HCT116 (cell line): ENCODE measurements at regions not wholly inside any gene's neighbourhood (a gene's known extent, or its start where the extent isn't known, plus 50 kb on each side); places are given as distances from the start of the nearest gene placed in this dataset.
A peak's percentile ranks its signal among the peaks of the same experiment; 100 is the strongest.

Source experiments
- ATAC-seq: fragments of 200-7000 bp; cut with Tn5 transposase; 2 replicates; pipeline ENCODE4 v1.9.1; 2020; ENCODE audit warnings: mild to moderate bottlenecking, moderate library complexity
- BruUV-seq: library from RNA; stranded (reverse); fragments of 400-500 nt; replicated peaks from 2 replicates; lab custom pipeline; 2021; lab: Mats Ljungman, UMichigan
- CTCF ChIA-PET: fragments of 300-600 bp; sonication (Branson Sonifier 250); formaldehyde crosslinking; loops from one replicate; lab custom pipeline; 2021; ENCODE audit warnings: antibody characterized with exemption; lab: Charles Lee
- POLR2A ChIA-PET: fragments of 300-600, 350-600 bp; sonication (Branson Sonifier 250); formaldehyde crosslinking; loops from one replicate; lab custom pipeline; 2021; ENCODE audit warnings: antibody characterized with exemption; lab: Charles Lee
- RAD21 ChIA-PET, 2 experiments: fragments of 300-600 bp; sonication (Branson Sonifier 250); formaldehyde crosslinking; loops; one replicate each; lab custom pipeline; 2023; ENCODE audit warnings: low total read pairs in 2 of 2; ENCODE audit not compliant: uncharacterized antibody in 2 of 2, unreplicated experiment in 2 of 2, low non-redundant PET in 1 of 2; lab: Charles Lee
- DNase-seq: peaks from one replicate; pipeline ENCODE4 v3.0.0-alpha.2; 2010; ENCODE audit warnings: low read depth, low spot score
- H2AFZ ChIP-seq: fragments of 200-600 bp; shearing (Covaris generic), sonication (generic); 2 replicates; pipeline ENCODE4 v1.6.1; 2017; ENCODE audit warnings: low read depth, mixed run types, mixed read lengths, antibody characterized with exemption, low read length; ENCODE audit not compliant: poor library complexity, severe bottlenecking
- H3K27ac ChIP-seq: 2 replicates; pipeline ENCODE4 v1.5.1; 2012; ENCODE audit warnings: low read depth, low read length
- H3K27me3 ChIP-seq: fragments of 200-600 bp; sonication (generic); 2 replicates; pipeline ENCODE4 v1.6.1; 2016; ENCODE audit warnings: mixed run types, low read length, mixed read lengths; ENCODE audit not compliant: insufficient read depth
- H3K36me3 ChIP-seq, 2 experiments: fragments of 200-500 bp in 1 of 2; fragments of 200-600 bp in 1 of 2; sonication (Bioruptor generic) in 1 of 2; sonication (generic) in 1 of 2; 2 replicates each; pipeline versions ENCODE4 v1.5.1 to v1.6.1; 2014 to 2016; ENCODE audit warnings: low read length in 2 of 2, inconsistent platforms in 1 of 2, mixed read lengths in 1 of 2, mixed run types in 1 of 2; ENCODE audit not compliant: insufficient read depth in 2 of 2, control insufficient read depth in 1 of 2
- H3K4me1 ChIP-seq, 2 experiments: fragments of 200-600 bp in 1 of 2; sonication (generic) in 1 of 2; 2 replicates each; pipeline versions ENCODE4 v1.5.1 to v1.6.1; 2012 to 2017; ENCODE audit warnings: low read length in 2 of 2, inconsistent platforms in 1 of 2, mild to moderate bottlenecking in 1 of 2, mixed read lengths in 1 of 2, mixed run types in 1 of 2, moderate library complexity in 1 of 2; ENCODE audit not compliant: insufficient read depth in 2 of 2, control insufficient read depth in 1 of 2
- H3K4me2 ChIP-seq: fragments of 200-600 bp; sonication (generic); 2 replicates; pipeline ENCODE4 v1.6.1; 2017; ENCODE audit warnings: mixed run types, low read length, mixed read lengths
- H3K4me3 ChIP-seq, 2 experiments: fragments of 200-600 bp in 1 of 2; sonication (generic) in 1 of 2; replicated peaks in 1 of 2; 2 replicates each; pipeline ENCODE4 v1.5.1; 2011 to 2016; ENCODE audit warnings: low read length in 2 of 2, control low read depth in 1 of 2, low read depth in 1 of 2, mild to moderate bottlenecking in 1 of 2, mixed read lengths in 1 of 2, mixed run types in 1 of 2
- H3K79me2 ChIP-seq: fragments of 200-600 bp; sonication (generic); 2 replicates; pipeline ENCODE4 v1.6.1; 2017; ENCODE audit warnings: mild to moderate bottlenecking, mixed run types, low read length, moderate library complexity, mixed read lengths; ENCODE audit not compliant: insufficient read depth
- H3K9ac ChIP-seq: fragments of 200-600 bp; sonication (generic); 2 replicates; pipeline ENCODE4 v1.6.1; 2016; ENCODE audit warnings: low read length, mixed read lengths
- H3K9me2 ChIP-seq: fragments of 200-600 bp; sonication (generic), shearing (Covaris generic); 2 replicates; pipeline ENCODE4 v1.6.1; 2017; ENCODE audit warnings: mixed run types, mild to moderate bottlenecking, moderate library complexity; ENCODE audit not compliant: insufficient read depth
- H3K9me3 ChIP-seq, 2 experiments: fragments of 200-500 bp in 1 of 2; fragments of 200-600 bp in 1 of 2; sonication (Bioruptor generic) in 1 of 2; sonication (generic) in 1 of 2; 2 replicates each; pipeline ENCODE4 v1.6.1; 2014 to 2017; ENCODE audit warnings: low read length in 2 of 2, mixed read lengths in 2 of 2, inconsistent platforms in 1 of 2, low read depth in 1 of 2, mild to moderate bottlenecking in 1 of 2, mixed run types in 1 of 2, moderate library complexity in 1 of 2; ENCODE audit not compliant: control insufficient read depth in 1 of 2, insufficient read depth in 1 of 2
- H4K20me1 ChIP-seq: fragments of 200-600 bp; sonication (generic), shearing (Covaris generic); 2 replicates; pipeline ENCODE4 v1.6.1; 2017; ENCODE audit warnings: mixed run types, mild to moderate bottlenecking, moderate library complexity; ENCODE audit not compliant: insufficient read depth
- CBX3 ChIP-seq: IDR thresholded peaks from 2 replicates; pipeline ENCODE4 v1.6.1; 2012; ENCODE audit warnings: low read depth
- CEBPB ChIP-seq: IDR thresholded peaks from 2 replicates; pipeline ENCODE4 v1.6.1; 2012; ENCODE audit warnings: low read depth
- EGR1 ChIP-seq: IDR thresholded peaks from 2 replicates; pipeline ENCODE4 v1.6.1; 2012; ENCODE audit warnings: low read depth
- ELF1 ChIP-seq: IDR thresholded peaks from 2 replicates; pipeline ENCODE4 v1.6.1; 2012; ENCODE audit warnings: low read depth, borderline replicate concordance
- EZH2 ChIP-seq: fragments of 200-600 bp; sonication (generic); IDR thresholded peaks from 2 replicates; pipeline ENCODE4 v1.6.1; 2017; ENCODE audit warnings: antibody characterized with exemption, mixed run types
- EZH2phosphoT487 ChIP-seq: fragments of 200-600 bp; IDR thresholded peaks from 2 replicates; pipeline ENCODE4 v1.6.1; 2018; ENCODE audit warnings: antibody characterized with exemption, borderline replicate concordance
- FOSL1 ChIP-seq: IDR thresholded peaks from 2 replicates; pipeline ENCODE4 v1.6.1; 2012; ENCODE audit warnings: low read depth
- JUND ChIP-seq: IDR thresholded peaks from 2 replicates; pipeline ENCODE4 v1.6.1; 2012
- POLR2AphosphoS5 ChIP-seq: IDR thresholded peaks from 2 replicates; pipeline ENCODE4 v1.6.1; 2011; ENCODE audit warnings: mild to moderate bottlenecking, low read depth, low read length, moderate library complexity
- RAD21 ChIP-seq: IDR thresholded peaks from 2 replicates; pipeline ENCODE4 v1.6.1; 2012; ENCODE audit warnings: low read depth, mild to moderate bottlenecking
- SIN3A ChIP-seq: IDR thresholded peaks from 2 replicates; pipeline ENCODE4 v1.6.1; 2012; ENCODE audit warnings: low read depth
- SRF ChIP-seq: IDR thresholded peaks from 2 replicates; pipeline ENCODE4 v1.6.1; 2012; ENCODE audit warnings: low read depth
- ZNF274 ChIP-seq: fragments of 200-500 bp; sonication (Bioruptor generic); IDR thresholded peaks from 2 replicates; pipeline ENCODE4 v1.6.1; 2014; ENCODE audit warnings: mild to moderate bottlenecking, low read depth, low read length, inconsistent platforms
- intact Hi-C: fragments of 100-400 bp; cut with micrococcal nuclease; formaldehyde crosslinking; loops from 2 replicates; pipeline ENCODE4 v1.10.0; 2022
- TF ChIP-seq, protein P1 (sequence below), 3 experiments: fragments of 200-600 bp in 1 of 3; sonication (generic) in 1 of 3; IDR thresholded peaks in 2 of 3; conservative IDR thresholded peaks in 1 of 3; 2 replicates each; pipeline ENCODE4 v1.5.1; 2012 to 2017; ENCODE audit warnings: low read depth in 2 of 3, low read length in 2 of 3, antibody characterized with exemption in 1 of 3, borderline replicate concordance in 1 of 3, control low read depth in 1 of 3, mild to moderate bottlenecking in 1 of 3, mixed read lengths in 1 of 3, mixed run types in 1 of 3, moderate library complexity in 1 of 3; ENCODE audit not compliant: insufficient read depth in 1 of 3
- TF ChIP-seq, protein P2 (sequence below): IDR thresholded peaks from 2 replicates; pipeline ENCODE4 v1.6.1; 2011; ENCODE audit warnings: mild to moderate bottlenecking, low read length, moderate library complexity; ENCODE audit not compliant: insufficient replicate concordance; ENCODE audit errors: extremely low read depth
- TF ChIP-seq, protein P3 (sequence below): IDR thresholded peaks from 2 replicates; pipeline ENCODE4 v1.6.1; 2012; ENCODE audit warnings: low read depth

DNA sequence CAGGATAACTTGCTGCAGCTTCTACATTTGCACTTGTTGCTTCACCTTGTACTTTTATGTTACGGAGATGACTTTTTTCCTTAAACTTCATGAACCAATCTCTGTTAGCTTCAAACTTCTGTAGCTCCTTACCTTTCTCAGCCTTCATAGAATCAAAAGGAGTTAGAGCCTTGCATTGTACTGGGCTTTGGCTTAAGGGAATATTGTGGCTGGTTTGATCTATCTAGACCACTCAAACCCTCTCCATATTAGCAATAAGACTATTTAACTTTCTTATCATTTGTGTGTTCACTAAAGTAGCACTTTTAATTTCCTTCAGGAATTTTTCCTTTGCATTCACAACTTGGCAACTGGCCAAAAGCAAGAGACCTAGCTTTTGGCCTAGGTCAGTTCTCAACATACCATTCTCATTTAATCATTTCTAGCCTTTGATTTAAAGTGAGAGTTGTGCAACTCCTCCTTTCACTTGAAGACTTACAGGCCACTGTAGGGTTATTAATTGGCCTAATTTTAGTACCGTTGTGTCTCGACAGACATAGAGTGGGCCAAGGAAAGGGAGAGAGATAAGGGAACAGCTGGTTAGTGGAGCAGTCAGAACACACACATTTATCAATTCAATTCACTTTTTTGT lies 63.7 kb downstream of the SHOC1 start (continued):
- TF ChIP-seq EZH2phosphoT487: no peak
- peak; percentile 29; the same call in 1 of the 2 replicates for TF ChIP-seq FOSL1
- no peak for TF ChIP-seq SRF
- no peak for TF ChIP-seq JUND

DNA sequence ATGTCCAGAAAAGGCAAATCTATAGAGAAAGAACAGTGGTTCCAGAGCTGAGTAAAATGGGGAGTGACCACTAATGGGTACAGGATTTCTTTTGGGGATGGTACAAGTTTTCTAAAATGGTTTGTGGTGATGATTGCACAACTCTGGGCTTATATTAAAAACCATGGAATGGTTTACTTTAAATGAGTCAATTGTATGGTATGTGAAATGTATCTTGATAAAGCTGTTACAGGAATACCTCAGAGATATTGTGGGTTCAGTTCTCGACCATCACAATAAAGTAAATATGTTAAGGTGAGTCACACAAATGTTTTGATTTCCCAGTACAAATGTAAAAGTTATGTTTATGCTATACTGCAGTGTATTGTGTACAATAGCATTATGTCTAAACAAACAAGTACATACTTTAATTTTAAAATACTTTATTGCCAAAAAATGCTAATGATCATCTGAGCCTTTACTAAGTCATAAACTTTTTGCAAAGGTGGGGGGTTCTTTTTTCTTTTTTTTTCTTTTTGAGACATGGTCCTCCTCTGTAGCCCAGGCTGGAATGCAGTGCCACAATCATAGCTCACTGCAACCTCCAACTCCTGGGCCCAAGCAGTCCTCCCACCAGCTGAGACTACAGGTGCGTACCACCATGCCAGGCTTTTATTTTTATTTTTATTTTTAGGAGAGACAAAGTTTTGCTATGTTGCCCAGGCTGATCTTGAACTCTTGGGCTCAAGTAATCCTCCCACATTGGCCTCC lies 65.9 kb downstream of the SHOC1 start:
- no peak overlapping the region for H2AFZ ChIP-seq
- peaks cover 0 to 6% of the 10 kb centered on the region in 2 experiments; a peak in 2 of 4 replicates for H3K9me3 ChIP-seq
- CTCF ChIA-PET: no interaction called here
- no TSS peak for BruUV-seq
- intact Hi-C loops: loop anchor here (2.0 kb wide), 1 partner anchor 14 kb away; no protein-coding TSS in a partner anchor
- peak; percentile 85 for ATAC-seq
- H3K4me2 ChIP-seq: peak overlapping the region; percentile 61
- H3K4me3 ChIP-seq: peak overlapping the region in 1 of 2 experiments; percentile 19; a peak in 1 of 4 replicates
- peaks cover 42 to 54% of the 10 kb centered on the region in 2 experiments for H3K4me1 ChIP-seq
- no peaks in the 10 kb centered on the region for H3K9me2 ChIP-seq
- no peaks in the 10 kb centered on the region for H3K79me2 ChIP-seq
- POLR2A ChIA-PET: interaction anchor here (0.7 kb wide), 1 partner anchor 15 kb away, joined by 3 read pairs; no protein-coding TSS in a partner anchor
- RAD21 ChIA-PET: no interaction called here
- H3K27ac ChIP-seq: peak overlapping the region; percentile 75
- no peaks in the 10 kb centered on the region for H3K27me3 ChIP-seq
- peak; percentile 87 for DNase-seq
- H4K20me1 ChIP-seq: no peaks in the 10 kb centered on the region
- no peak overlapping the region for H3K9ac ChIP-seq
- H3K36me3 ChIP-seq: peaks cover 0 to 5% of the 10 kb centered on the region in 2 experiments; a peak in 1 of 4 replicates
- TF ChIP-seq ELF1: no peak
- TF ChIP-seq POLR2AphosphoS5: peak; percentile 21; the same call in 1 of the 2 replicates
- TF ChIP-seq CEBPB: peak; percentile 100
- TF ChIP-seq, protein P1, sequence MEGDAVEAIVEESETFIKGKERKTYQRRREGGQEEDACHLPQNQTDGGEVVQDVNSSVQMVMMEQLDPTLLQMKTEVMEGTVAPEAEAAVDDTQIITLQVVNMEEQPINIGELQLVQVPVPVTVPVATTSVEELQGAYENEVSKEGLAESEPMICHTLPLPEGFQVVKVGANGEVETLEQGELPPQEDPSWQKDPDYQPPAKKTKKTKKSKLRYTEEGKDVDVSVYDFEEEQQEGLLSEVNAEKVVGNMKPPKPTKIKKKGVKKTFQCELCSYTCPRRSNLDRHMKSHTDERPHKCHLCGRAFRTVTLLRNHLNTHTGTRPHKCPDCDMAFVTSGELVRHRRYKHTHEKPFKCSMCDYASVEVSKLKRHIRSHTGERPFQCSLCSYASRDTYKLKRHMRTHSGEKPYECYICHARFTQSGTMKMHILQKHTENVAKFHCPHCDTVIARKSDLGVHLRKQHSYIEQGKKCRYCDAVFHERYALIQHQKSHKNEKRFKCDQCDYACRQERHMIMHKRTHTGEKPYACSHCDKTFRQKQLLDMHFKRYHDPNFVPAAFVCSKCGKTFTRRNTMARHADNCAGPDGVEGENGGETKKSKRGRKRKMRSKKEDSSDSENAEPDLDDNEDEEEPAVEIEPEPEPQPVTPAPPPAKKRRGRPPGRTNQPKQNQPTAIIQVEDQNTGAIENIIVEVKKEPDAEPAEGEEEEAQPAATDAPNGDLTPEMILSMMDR (IDR thresholded peaks at IDR 0.05 in 2 of 3, conservative IDR thresholded peaks at IDR 0.05 in 1 of 3; ENCODE audit: borderline replicate concordance in 1 of 3, insufficient read depth in 1 of 3, low read depth in 2 of 3, low read length in 2 of 3): no peak
- peak; percentile 88 for TF ChIP-seq CBX3
- no peak for TF ChIP-seq EGR1
- TF ChIP-seq, protein P2, sequence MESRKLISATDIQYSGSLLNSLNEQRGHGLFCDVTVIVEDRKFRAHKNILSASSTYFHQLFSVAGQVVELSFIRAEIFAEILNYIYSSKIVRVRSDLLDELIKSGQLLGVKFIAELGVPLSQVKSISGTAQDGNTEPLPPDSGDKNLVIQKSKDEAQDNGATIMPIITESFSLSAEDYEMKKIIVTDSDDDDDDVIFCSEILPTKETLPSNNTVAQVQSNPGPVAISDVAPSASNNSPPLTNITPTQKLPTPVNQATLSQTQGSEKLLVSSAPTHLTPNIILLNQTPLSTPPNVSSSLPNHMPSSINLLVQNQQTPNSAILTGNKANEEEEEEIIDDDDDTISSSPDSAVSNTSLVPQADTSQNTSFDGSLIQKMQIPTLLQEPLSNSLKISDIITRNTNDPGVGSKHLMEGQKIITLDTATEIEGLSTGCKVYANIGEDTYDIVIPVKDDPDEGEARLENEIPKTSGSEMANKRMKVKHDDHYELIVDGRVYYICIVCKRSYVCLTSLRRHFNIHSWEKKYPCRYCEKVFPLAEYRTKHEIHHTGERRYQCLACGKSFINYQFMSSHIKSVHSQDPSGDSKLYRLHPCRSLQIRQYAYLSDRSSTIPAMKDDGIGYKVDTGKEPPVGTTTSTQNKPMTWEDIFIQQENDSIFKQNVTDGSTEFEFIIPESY: no peak
- no peak for TF ChIP-seq EZH2
- TF ChIP-seq, protein P3, sequence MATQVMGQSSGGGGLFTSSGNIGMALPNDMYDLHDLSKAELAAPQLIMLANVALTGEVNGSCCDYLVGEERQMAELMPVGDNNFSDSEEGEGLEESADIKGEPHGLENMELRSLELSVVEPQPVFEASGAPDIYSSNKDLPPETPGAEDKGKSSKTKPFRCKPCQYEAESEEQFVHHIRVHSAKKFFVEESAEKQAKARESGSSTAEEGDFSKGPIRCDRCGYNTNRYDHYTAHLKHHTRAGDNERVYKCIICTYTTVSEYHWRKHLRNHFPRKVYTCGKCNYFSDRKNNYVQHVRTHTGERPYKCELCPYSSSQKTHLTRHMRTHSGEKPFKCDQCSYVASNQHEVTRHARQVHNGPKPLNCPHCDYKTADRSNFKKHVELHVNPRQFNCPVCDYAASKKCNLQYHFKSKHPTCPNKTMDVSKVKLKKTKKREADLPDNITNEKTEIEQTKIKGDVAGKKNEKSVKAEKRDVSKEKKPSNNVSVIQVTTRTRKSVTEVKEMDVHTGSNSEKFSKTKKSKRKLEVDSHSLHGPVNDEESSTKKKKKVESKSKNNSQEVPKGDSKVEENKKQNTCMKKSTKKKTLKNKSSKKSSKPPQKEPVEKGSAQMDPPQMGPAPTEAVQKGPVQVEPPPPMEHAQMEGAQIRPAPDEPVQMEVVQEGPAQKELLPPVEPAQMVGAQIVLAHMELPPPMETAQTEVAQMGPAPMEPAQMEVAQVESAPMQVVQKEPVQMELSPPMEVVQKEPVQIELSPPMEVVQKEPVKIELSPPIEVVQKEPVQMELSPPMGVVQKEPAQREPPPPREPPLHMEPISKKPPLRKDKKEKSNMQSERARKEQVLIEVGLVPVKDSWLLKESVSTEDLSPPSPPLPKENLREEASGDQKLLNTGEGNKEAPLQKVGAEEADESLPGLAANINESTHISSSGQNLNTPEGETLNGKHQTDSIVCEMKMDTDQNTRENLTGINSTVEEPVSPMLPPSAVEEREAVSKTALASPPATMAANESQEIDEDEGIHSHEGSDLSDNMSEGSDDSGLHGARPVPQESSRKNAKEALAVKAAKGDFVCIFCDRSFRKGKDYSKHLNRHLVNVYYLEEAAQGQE: no peak
- no peak for TF ChIP-seq RAD21
- TF ChIP-seq SRF: peak; percentile 59; the same call in 1 of the 2 replicates
- TF ChIP-seq ZNF274: no peak
- TF ChIP-seq SIN3A: 0 out of 2 replicates have a peak, but pooled peaks have one; percentile 50
- TF ChIP-seq EZH2phosphoT487: no peak
- peak; percentile 97 for TF ChIP-seq JUND
